GM21737 (cell line): ENCODE measurements at regions not wholly inside any gene's neighbourhood (a gene's known extent, or its start where the extent isn't known, plus 50 kb on each side); places are given as distances from the start of the nearest gene placed in this dataset.

Experiments used
- ATAC-seq: cut with Tn5 transposase; IDR thresholded peaks from one replicate; pipeline ENCODE4 v1.9.1; 2021; ENCODE audit warnings: mild to moderate bottlenecking, moderate library complexity; ENCODE audit not compliant: unreplicated experiment

- no peak for ATAC-seq
These were observed 229.1 kb downstream of the NFKBIZ start for GRCh38 chr3:102078401-102078800.

GRCh38 chr3:102078854-102079808, 229.8 kb downstream of the NFKBIZ start:
- ATAC-seq: no peak

- ATAC-seq: no peak
These were observed 230.5 kb downstream of the NFKBIZ start for GRCh38 chr3:102079809-102080197.

GRCh38 chr3:102081572-102082289, 232.4 kb downstream of the NFKBIZ start:
- no peak for ATAC-seq

- no peak for ATAC-seq
These were observed 234.2 kb downstream of the NFKBIZ start for GRCh38 chr3:102083473-102083872.

GRCh38 chr3:102084006-102084405, 234.7 kb downstream of the NFKBIZ start:
- ATAC-seq: no peak

GRCh38 chr3:102084704-102085103, 235.4 kb downstream of the NFKBIZ start:
- no peak for ATAC-seq

- ATAC-seq: no peak
These were observed 236.3 kb downstream of the NFKBIZ start for GRCh38 chr3:102085431-102086176.

GRCh38 chr3:102087236-102087635, 237.9 kb downstream of the NFKBIZ start:
- no peak for ATAC-seq

- no peak for ATAC-seq
These were observed 239.9 kb downstream of the NFKBIZ start for GRCh38 chr3:102089239-102089638.

- no peak for ATAC-seq
These were observed 240.8 kb downstream of the NFKBIZ start for GRCh38 chr3:102089904-102090720.

GRCh38 chr3:102090721-102091045, 241.4 kb downstream of the NFKBIZ start:
- ATAC-seq: no peak

GRCh38 chr3:102091358-102091757, 242.0 kb downstream of the NFKBIZ start:
- no peak for ATAC-seq

- ATAC-seq: no peak
These were observed 243.5 kb downstream of the NFKBIZ start for GRCh38 chr3:102092617-102093466.

- no peak for ATAC-seq
These were observed 245.2 kb downstream of the NFKBIZ start for GRCh38 chr3:102094506-102094905.

- ATAC-seq: no peak
These were observed 246.1 kb downstream of the NFKBIZ start for GRCh38 chr3:102095383-102095782.

- ATAC-seq: no peak
These were observed 246.8 kb downstream of the NFKBIZ start for GRCh38 chr3:102096066-102096465.

- no peak for ATAC-seq
These were observed 249.0 kb downstream of the NFKBIZ start for GRCh38 chr3:102098130-102098885.

- no peak for ATAC-seq
These were observed 250.6 kb downstream of the NFKBIZ start for GRCh38 chr3:102099913-102100312.
